SK-N-SH (cell line): ENCODE measurements at regions not wholly inside any gene's neighbourhood (a gene's known extent, or its start where the extent isn't known, plus 50 kb on each side); places are given as distances from the start of the nearest gene placed in this dataset.

ENCODE experiments used
- CTCF ChIA-PET: fragments of 300-600, 350-600 bp; formaldehyde crosslinking; extraction: SDS; loops from one replicate; lab custom pipeline; 2021; lab: Yijun Ruan, JAX
- POLR2A ChIA-PET: fragments of 350-600 bp; sonication (Branson Sonifier 250); formaldehyde crosslinking; extraction: SDS; loops from one replicate; lab custom pipeline; 2020; ENCODE audit warnings: antibody characterized with exemption, inconsistent platforms; lab: Yijun Ruan, JAX
- DNase-seq: peaks from one replicate; pipeline ENCODE4 v3.0.0; 2012
- H2AFZ ChIP-seq: fragments of 200-600 bp; sonication (generic); 2 replicates; pipeline ENCODE4 v1.8.1; 2016; ENCODE audit warnings: antibody characterized with exemption, mild to moderate bottlenecking, low read depth
- H3F3A ChIP-seq: fragments of 200-600 bp; sonication (generic); replicated peaks from 2 replicates; pipeline ENCODE3; 2016; ENCODE audit warnings: antibody characterized with exemption, mild to moderate bottlenecking; ENCODE audit not compliant: insufficient read depth
- H3K27ac ChIP-seq, 2 experiments: fragments of 200-500 bp in 1 of 2; fragments of 200-600 bp in 1 of 2; sonication (Bioruptor generic) in 1 of 2; sonication (generic), shearing (Covaris generic) in 1 of 2; 2 replicates each; pipeline versions ENCODE4 v1.5.1 to v1.6.1; 2014 to 2016; ENCODE audit warnings: low read depth in 2 of 2, inconsistent platforms in 1 of 2, low read length in 1 of 2, mild to moderate bottlenecking in 1 of 2, mixed read lengths in 1 of 2
- H3K27me3 ChIP-seq: fragments of 200-600 bp; sonication (generic), shearing (Covaris generic); 2 replicates; pipeline ENCODE4 v1.6.1; 2016; ENCODE audit warnings: mixed run types; ENCODE audit not compliant: insufficient read depth
- H3K36me3 ChIP-seq, 2 experiments: fragments of 200-500 bp in 1 of 2; fragments of 200-600 bp in 1 of 2; sonication (Bioruptor generic) in 1 of 2; sonication (generic) in 1 of 2; replicated peaks in 1 of 2; 2 replicates each; pipeline versions ENCODE3 to v1.5.1; 2014 to 2016; ENCODE audit warnings: low read length in 1 of 2, mild to moderate bottlenecking in 1 of 2; ENCODE audit not compliant: insufficient read depth in 2 of 2, control insufficient read depth in 1 of 2
- H3K4me1 ChIP-seq, 2 experiments: fragments of 200-500 bp in 1 of 2; fragments of 200-600 bp in 1 of 2; sonication (Bioruptor generic) in 1 of 2; sonication (generic), shearing (Covaris generic) in 1 of 2; 2 replicates each; pipeline versions ENCODE4 v1.5.1 to v1.6.1; 2014 to 2016; ENCODE audit warnings: low read depth in 1 of 2, low read length in 1 of 2, mixed run types in 1 of 2; ENCODE audit not compliant: insufficient read depth in 2 of 2, control insufficient read depth in 1 of 2
- H3K4me2 ChIP-seq: fragments of 200-600 bp; sonication (generic), shearing (Covaris generic); 2 replicates; pipeline ENCODE4 v1.6.1; 2017; ENCODE audit warnings: mixed run types
- H3K4me3 ChIP-seq, 2 experiments: fragments of 200-500 bp in 1 of 2; fragments of 200-600 bp in 1 of 2; sonication (Bioruptor generic) in 1 of 2; sonication (generic), shearing (Covaris generic) in 1 of 2; 2 replicates each; pipeline versions ENCODE4 v1.5.1 to v1.8.1; 2014 to 2016; ENCODE audit warnings: low read depth in 2 of 2, inconsistent platforms in 1 of 2, low read length in 1 of 2, mild to moderate bottlenecking in 1 of 2, mixed read lengths in 1 of 2, moderate library complexity in 1 of 2
- H3K79me2 ChIP-seq: fragments of 200-600 bp; sonication (generic); 2 replicates; pipeline ENCODE4 v1.8.1; 2017; ENCODE audit warnings: mild to moderate bottlenecking; ENCODE audit not compliant: insufficient read depth
- H3K9ac ChIP-seq: fragments of 200-600 bp; sonication (generic); 2 replicates; pipeline ENCODE4 v1.6.1; 2017; ENCODE audit warnings: mixed run types
- H3K9me2 ChIP-seq: fragments of 200-600 bp; sonication (generic); 2 replicates; pipeline ENCODE4 v1.6.1; 2017; ENCODE audit warnings: mixed run types
- H3K9me3 ChIP-seq: fragments of 200-600 bp; sonication (generic); 2 replicates; pipeline ENCODE4 v1.6.1; 2017; ENCODE audit warnings: mixed run types, mild to moderate bottlenecking, moderate library complexity
- H4K20me1 ChIP-seq: fragments of 200-600 bp; sonication (generic); 2 replicates; pipeline ENCODE4 v1.6.1; 2017; ENCODE audit warnings: mild to moderate bottlenecking, mixed run types; ENCODE audit not compliant: insufficient read depth
- CHD2 ChIP-seq: fragments of 150-350 bp; IDR thresholded peaks from 2 replicates; pipeline ENCODE4 v1.6.1; 2018; ENCODE audit warnings: low read length; ENCODE audit not compliant: partially characterized antibody
- ELF1 ChIP-seq: IDR thresholded peaks from 2 replicates; pipeline ENCODE4 v1.4.0; 2012
- EP300 ChIP-seq, 2 experiments: IDR thresholded peaks; 2 replicates each; pipeline versions ENCODE4 v1.4.0 to v1.6.1; 2012; ENCODE audit warnings: borderline replicate concordance in 1 of 2, low read depth in 1 of 2, low read length in 1 of 2
- FOSL2 ChIP-seq: IDR thresholded peaks from 2 replicates; pipeline ENCODE4 v1.4.0; 2012; ENCODE audit warnings: low read depth, mild to moderate bottlenecking, moderate library complexity, borderline replicate concordance
- FOXJ3 ChIP-seq: sonication (generic); formaldehyde crosslinking; IDR thresholded peaks from 2 replicates; pipeline ENCODE4 v1.5.1; 2020; ENCODE audit warnings: mild to moderate bottlenecking, missing genetic modification reagents
- GABPA ChIP-seq: IDR thresholded peaks from 2 replicates; pipeline ENCODE4 v1.4.0; 2012; ENCODE audit warnings: low read depth, mild to moderate bottlenecking
- GATA2 ChIP-seq: sonication (generic); formaldehyde crosslinking; IDR thresholded peaks from 2 replicates; pipeline ENCODE4 v1.5.0; 2020; ENCODE audit warnings: mild to moderate bottlenecking, missing genetic modification reagents
- JUND ChIP-seq: IDR thresholded peaks from 2 replicates; pipeline ENCODE4 v1.4.0; 2012
- MEF2A ChIP-seq: IDR thresholded peaks from 2 replicates; pipeline ENCODE4 v1.4.0; 2012; ENCODE audit warnings: low read depth, borderline replicate concordance
- MXI1 ChIP-seq: IDR thresholded peaks from 2 replicates; pipeline ENCODE4 v1.6.1; 2012; ENCODE audit warnings: mild to moderate bottlenecking, low read depth, low read length, improper control_type of control experiment
- NFIC ChIP-seq: IDR thresholded peaks from 2 replicates; pipeline ENCODE4 v1.4.0; 2012; ENCODE audit warnings: borderline replicate concordance
- NRF1 ChIP-seq: IDR thresholded peaks from 2 replicates; pipeline ENCODE4 v1.6.1; 2012; ENCODE audit warnings: low read depth, mild to moderate bottlenecking, low read length
- POLR2AphosphoS5 ChIP-seq: IDR thresholded peaks from 2 replicates; pipeline ENCODE4 v1.6.1; 2012; ENCODE audit warnings: low read depth, low read length
- RAD21 ChIP-seq: IDR thresholded peaks from 2 replicates; pipeline ENCODE4 v1.6.1; 2012; ENCODE audit warnings: mild to moderate bottlenecking, low read length
- RCOR1 ChIP-seq: fragments of 150-350 bp; IDR thresholded peaks from 2 replicates; pipeline ENCODE4 v1.6.1; 2017; ENCODE audit warnings: antibody characterized with exemption, low read length
- RXRA ChIP-seq: IDR thresholded peaks from 2 replicates; pipeline ENCODE4 v1.4.0; 2012; ENCODE audit warnings: low read depth, mild to moderate bottlenecking, borderline replicate concordance
- SIN3A ChIP-seq: IDR thresholded peaks from 2 replicates; pipeline ENCODE4 v1.6.1; 2012; ENCODE audit warnings: low read depth, mild to moderate bottlenecking, low read length, moderate library complexity, borderline replicate concordance
- SMC3 ChIP-seq: IDR thresholded peaks from 2 replicates; pipeline ENCODE4 v1.6.1; 2012; ENCODE audit warnings: low read depth, low read length, improper control_type of control experiment
- TCF12 ChIP-seq: IDR thresholded peaks from 2 replicates; pipeline ENCODE4 v1.4.0; 2012
- TEAD4 ChIP-seq: IDR thresholded peaks from 2 replicates; pipeline ENCODE4 v1.4.0; 2012; ENCODE audit warnings: mild to moderate bottlenecking, borderline replicate concordance; ENCODE audit not compliant: insufficient read depth
- YY1 ChIP-seq: IDR thresholded peaks from 2 replicates; pipeline ENCODE4 v1.4.0; 2012; ENCODE audit warnings: low read depth, mild to moderate bottlenecking
- WGBS: methylation state at CpG from one replicate; pipeline ENCODE4 v1.1.6; 2017; ENCODE audit warnings: low lambda C conversion rate; 5-methylcytosine and 5-hydroxymethylcytosine counted together
- TF ChIP-seq, protein P1 (sequence below): fragments of 150-350 bp; IDR thresholded peaks from 2 replicates; pipeline ENCODE4 v1.6.1; 2017; ENCODE audit warnings: antibody characterized with exemption, low read length, low read depth, borderline replicate concordance
- TF ChIP-seq, protein P2 (sequence below): IDR thresholded peaks from 2 replicates; pipeline ENCODE4 v1.4.0; 2012; ENCODE audit warnings: low read depth, borderline replicate concordance
- TF ChIP-seq, protein P3 (sequence below): fragments of 200-600 bp; sonication (generic); IDR thresholded peaks from 2 replicates; pipeline ENCODE4 v1.6.1; 2017; ENCODE audit warnings: antibody characterized with exemption, mild to moderate bottlenecking, moderate library complexity
- TF ChIP-seq, protein P4 (sequence below): IDR thresholded peaks from 2 replicates; pipeline ENCODE4 v1.4.0; 2012; ENCODE audit warnings: low read depth, borderline replicate concordance
- TF ChIP-seq, protein P5 (sequence below): IDR thresholded peaks from 2 replicates; pipeline ENCODE4 v1.4.0; 2012; ENCODE audit warnings: low read depth
- TF ChIP-seq, protein P6 (sequence below): fragments of 150-350 bp; IDR thresholded peaks from 2 replicates; pipeline ENCODE4 v1.6.1; 2016; ENCODE audit warnings: mild to moderate bottlenecking, low read depth, low read length

DNA sequence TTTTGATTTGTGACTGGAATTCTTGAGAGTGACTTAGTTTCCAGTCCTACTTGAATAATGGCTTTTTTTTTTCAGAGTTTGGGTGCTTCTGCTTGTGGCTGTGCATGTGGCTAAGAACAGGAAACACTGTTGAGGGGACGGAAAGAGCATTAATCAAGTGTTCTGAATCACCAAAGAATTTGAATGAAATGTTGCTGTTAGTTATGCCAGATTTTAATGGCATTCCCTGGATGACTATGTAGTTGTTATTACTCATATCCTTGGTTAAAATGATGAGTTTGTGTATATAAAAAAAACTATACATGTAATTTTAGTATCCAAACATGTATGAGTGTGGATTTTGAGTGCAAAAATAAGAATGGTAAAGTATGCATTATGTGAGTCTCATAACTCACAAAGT is 347.9 kb downstream of the BCAT1 start:
- WGBS: 13% methylated on average over 1 of the region's 1 CpG
- H3K9ac ChIP-seq: no peak overlapping the region
- peak overlapping the region; percentile 34; the same call in 1 of the 2 replicates for H3K4me2 ChIP-seq
- no peak overlapping the region for H3K4me3 ChIP-seq
- H3K9me2 ChIP-seq: no peaks in the 10 kb centered on the region
- peaks cover 0 to 8% of the 10 kb centered on the region in 2 experiments; a peak in 2 of 4 replicates for H3K4me1 ChIP-seq
- ChIA-PET CTCF (no interaction called here), POLR2A (no interaction called here)
- H2AFZ ChIP-seq: no peak overlapping the region; the same call in 1 of the 2 replicates
- H3K27ac ChIP-seq: peak overlapping the region; percentile 47 to 69; a peak in 3 of 4 replicates
- no peak for DNase-seq
- peaks cover 8% of the 10 kb centered on the region for H3F3A ChIP-seq
- H4K20me1 ChIP-seq: no peaks in the 10 kb centered on the region; the same call in 1 of the 2 replicates
- no peaks in the 10 kb centered on the region for H3K27me3 ChIP-seq
- no peaks in the 10 kb centered on the region for H3K79me2 ChIP-seq
- H3K9me3 ChIP-seq: no peaks in the 10 kb centered on the region
- no peaks in the 10 kb centered on the region for H3K36me3 ChIP-seq
- TF ChIP-seq MEF2A (peak; percentile 17; the same call in 1 of the 2 replicates), YY1 (no peak), FOXJ3 (CRISPR knock-in tag) (no peak), RAD21 (no peak), GABPA (no peak; the same call in 1 of the 2 replicates), TEAD4 (peak; percentile 89), ELF1 (no peak), TCF12 (peak; percentile 87), EP300 (IDR thresholded peaks at IDR 0.05; ENCODE audit: borderline replicate concordance in 1 of 2, low read depth in 1 of 2, low read length in 1 of 2) (peak; percentile 10 to 89; a peak in 2 of 4 replicates), RCOR1 (no peak), GATA2 (CRISPR knock-in tag) (no peak), CHD2 (no peak), MXI1 (no peak), FOSL2 (peak; percentile 89), JUND (peak; percentile 89), NFIC (peak; percentile 90), NRF1 (no peak), POLR2AphosphoS5 (peak; percentile 36; the same call in 1 of the 2 replicates), RXRA (0 out of 2 replicates have a peak, but pooled peaks have one; percentile 8), SIN3A (peak; percentile 38; the same call in 1 of the 2 replicates), SMC3 (no peak)
- TF ChIP-seq, protein P1, sequence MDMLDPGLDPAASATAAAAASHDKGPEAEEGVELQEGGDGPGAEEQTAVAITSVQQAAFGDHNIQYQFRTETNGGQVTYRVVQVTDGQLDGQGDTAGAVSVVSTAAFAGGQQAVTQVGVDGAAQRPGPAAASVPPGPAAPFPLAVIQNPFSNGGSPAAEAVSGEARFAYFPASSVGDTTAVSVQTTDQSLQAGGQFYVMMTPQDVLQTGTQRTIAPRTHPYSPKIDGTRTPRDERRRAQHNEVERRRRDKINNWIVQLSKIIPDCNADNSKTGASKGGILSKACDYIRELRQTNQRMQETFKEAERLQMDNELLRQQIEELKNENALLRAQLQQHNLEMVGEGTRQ: no peak
- TF ChIP-seq, protein P2, sequence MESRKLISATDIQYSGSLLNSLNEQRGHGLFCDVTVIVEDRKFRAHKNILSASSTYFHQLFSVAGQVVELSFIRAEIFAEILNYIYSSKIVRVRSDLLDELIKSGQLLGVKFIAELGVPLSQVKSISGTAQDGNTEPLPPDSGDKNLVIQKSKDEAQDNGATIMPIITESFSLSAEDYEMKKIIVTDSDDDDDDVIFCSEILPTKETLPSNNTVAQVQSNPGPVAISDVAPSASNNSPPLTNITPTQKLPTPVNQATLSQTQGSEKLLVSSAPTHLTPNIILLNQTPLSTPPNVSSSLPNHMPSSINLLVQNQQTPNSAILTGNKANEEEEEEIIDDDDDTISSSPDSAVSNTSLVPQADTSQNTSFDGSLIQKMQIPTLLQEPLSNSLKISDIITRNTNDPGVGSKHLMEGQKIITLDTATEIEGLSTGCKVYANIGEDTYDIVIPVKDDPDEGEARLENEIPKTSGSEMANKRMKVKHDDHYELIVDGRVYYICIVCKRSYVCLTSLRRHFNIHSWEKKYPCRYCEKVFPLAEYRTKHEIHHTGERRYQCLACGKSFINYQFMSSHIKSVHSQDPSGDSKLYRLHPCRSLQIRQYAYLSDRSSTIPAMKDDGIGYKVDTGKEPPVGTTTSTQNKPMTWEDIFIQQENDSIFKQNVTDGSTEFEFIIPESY: 0 out of 2 replicates have a peak, but pooled peaks have one; percentile 26
- TF ChIP-seq, protein P3, sequence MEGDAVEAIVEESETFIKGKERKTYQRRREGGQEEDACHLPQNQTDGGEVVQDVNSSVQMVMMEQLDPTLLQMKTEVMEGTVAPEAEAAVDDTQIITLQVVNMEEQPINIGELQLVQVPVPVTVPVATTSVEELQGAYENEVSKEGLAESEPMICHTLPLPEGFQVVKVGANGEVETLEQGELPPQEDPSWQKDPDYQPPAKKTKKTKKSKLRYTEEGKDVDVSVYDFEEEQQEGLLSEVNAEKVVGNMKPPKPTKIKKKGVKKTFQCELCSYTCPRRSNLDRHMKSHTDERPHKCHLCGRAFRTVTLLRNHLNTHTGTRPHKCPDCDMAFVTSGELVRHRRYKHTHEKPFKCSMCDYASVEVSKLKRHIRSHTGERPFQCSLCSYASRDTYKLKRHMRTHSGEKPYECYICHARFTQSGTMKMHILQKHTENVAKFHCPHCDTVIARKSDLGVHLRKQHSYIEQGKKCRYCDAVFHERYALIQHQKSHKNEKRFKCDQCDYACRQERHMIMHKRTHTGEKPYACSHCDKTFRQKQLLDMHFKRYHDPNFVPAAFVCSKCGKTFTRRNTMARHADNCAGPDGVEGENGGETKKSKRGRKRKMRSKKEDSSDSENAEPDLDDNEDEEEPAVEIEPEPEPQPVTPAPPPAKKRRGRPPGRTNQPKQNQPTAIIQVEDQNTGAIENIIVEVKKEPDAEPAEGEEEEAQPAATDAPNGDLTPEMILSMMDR: no peak
- TF ChIP-seq, protein P4, sequence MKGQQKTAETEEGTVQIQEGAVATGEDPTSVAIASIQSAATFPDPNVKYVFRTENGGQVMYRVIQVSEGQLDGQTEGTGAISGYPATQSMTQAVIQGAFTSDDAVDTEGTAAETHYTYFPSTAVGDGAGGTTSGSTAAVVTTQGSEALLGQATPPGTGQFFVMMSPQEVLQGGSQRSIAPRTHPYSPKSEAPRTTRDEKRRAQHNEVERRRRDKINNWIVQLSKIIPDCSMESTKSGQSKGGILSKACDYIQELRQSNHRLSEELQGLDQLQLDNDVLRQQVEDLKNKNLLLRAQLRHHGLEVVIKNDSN: no peak
- TF ChIP-seq, protein P5, sequence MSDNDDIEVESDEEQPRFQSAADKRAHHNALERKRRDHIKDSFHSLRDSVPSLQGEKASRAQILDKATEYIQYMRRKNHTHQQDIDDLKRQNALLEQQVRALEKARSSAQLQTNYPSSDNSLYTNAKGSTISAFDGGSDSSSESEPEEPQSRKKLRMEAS: peak; percentile 65
- TF ChIP-seq, protein P6, sequence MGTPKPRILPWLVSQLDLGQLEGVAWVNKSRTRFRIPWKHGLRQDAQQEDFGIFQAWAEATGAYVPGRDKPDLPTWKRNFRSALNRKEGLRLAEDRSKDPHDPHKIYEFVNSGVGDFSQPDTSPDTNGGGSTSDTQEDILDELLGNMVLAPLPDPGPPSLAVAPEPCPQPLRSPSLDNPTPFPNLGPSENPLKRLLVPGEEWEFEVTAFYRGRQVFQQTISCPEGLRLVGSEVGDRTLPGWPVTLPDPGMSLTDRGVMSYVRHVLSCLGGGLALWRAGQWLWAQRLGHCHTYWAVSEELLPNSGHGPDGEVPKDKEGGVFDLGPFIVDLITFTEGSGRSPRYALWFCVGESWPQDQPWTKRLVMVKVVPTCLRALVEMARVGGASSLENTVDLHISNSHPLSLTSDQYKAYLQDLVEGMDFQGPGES: no peak
